ENCODE measurements at regions not wholly inside any gene's neighbourhood (a gene's known extent, or its start where the extent isn't known, plus 50 kb on each side); places are given as distances from the start of the nearest gene placed in this dataset.

GRCh38 chr9:3658964-3659363 is 133.2 kb upstream of the RFX3 start:
- TF ChIP-seq CTCF (IDR thresholded peaks at IDR 0.05; ENCODE audit: borderline replicate concordance, extremely low read depth, low read length, poor library complexity, severe bottlenecking) = no peak
- TF ChIP-seq EZH2 (IDR thresholded peaks at IDR 0.05; ENCODE audit: borderline replicate concordance, low read depth, low read length, severe bottlenecking) = no peak
